COLO668 (cell line): ENCODE measurements at regions not wholly inside any gene's neighbourhood (a gene's known extent, or its start where the extent isn't known, plus 50 kb on each side); places are given as distances from the start of the nearest gene placed in this dataset.
A peak's percentile ranks its signal among the peaks of the same experiment; 100 is the strongest.
"Not testable (repeated sequence)": the region's sequence is repeated elsewhere in the genome, so short reads cannot be mapped to it uniquely, and the experiment has no call there.

Experiments used
- DNase-seq: peaks from one replicate; lab custom pipeline; 2025; ENCODE audit not compliant: unreplicated experiment; lab: John Stamatoyannopoulos, UW

DNA sequence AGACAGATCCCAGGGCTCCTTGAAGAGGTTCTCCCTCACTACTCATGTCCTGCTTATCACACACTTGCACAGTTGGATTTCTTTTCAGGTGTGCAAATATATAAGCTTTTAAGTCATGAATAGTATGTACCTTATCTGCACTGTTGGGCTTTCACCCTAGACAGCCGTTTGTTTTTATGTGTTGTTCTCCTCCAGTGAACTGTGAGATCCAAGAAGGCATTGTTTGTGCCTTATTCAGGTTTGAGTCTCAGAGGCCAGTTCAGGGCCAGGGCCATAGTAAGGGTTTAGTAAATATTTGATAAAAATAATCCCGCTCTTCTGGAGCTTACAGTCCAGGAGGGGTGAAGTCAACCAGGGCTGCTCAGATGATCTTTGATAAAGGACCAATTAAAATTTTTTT, 480.0 kb downstream of the TMEM38B start:
- no peak for DNase-seq

DNA sequence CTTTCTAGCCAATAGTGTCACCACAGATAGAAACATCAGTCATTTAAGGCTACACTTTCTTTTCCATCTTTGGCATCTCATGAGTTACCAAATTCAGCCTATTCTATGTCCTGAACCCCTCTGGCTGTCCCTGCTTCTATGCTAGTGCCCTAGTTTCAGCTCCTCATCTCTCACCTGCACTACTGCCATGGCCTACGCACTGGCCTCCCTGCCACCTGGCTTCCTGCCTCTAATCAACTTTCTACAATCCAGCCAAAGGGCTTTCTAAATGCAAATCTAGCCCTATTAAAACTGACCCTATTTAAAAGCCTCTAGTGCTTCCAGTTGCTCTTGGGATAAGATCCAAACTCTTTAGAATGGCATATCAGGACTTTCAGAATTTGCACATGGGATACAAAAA, 482.9 kb downstream of the TMEM38B start:
- no peak for DNase-seq

DNA sequence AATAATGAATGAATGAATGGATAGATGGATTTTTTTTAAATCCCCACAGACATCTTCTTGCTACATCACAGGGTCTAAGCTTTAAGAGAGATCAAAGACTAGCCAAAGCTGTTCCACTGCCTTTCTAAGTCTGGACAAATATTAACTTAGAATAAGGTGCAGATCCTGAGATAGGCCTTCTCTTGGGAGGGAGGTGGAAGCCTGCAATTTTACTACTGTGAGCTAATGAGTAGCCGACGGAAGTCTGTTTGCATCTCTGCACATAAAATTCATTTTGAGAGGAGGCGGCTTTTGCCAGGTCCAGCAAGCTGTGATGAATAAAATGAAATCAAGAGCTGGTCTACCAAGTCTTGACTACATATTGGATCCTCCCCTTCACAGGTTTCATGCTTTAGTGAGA, 484.9 kb downstream of the TMEM38B start:
- no peak for DNase-seq

DNA sequence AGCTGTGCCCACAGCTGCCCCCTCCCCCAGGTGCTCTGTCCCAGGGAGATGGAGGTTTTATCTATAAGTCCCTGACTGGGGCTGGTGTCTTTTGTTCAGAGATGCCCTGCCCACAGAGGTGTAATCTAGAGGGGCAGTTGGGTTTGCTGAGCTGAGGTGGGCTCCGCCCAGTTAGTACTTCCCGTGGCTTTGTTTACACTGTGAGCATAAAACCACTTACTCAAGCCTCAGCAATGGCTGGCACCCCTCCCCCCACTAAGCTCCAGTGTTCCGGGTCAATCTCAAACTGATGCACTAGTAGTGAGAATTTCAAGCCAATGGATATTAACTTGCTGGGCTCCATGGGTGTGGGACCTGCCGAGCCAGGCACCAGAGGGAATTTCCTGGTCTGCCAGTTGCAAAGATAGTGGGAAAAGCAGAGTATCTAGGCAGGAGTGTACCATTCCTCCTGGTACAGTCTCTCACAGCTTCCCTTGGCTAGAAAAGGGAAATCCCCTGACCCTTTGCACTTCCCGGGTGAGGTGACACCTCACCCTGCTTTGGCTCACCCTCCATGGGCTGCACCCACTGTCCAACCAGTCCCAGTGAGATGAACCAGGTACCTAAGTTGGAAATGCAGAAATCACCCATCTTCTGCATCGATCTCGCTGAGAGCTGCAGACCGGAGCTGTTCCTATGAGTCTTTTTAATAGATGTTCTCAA, 509.6 kb downstream of the TMEM38B start:
- DNase-seq = peak; percentile 65

DNA sequence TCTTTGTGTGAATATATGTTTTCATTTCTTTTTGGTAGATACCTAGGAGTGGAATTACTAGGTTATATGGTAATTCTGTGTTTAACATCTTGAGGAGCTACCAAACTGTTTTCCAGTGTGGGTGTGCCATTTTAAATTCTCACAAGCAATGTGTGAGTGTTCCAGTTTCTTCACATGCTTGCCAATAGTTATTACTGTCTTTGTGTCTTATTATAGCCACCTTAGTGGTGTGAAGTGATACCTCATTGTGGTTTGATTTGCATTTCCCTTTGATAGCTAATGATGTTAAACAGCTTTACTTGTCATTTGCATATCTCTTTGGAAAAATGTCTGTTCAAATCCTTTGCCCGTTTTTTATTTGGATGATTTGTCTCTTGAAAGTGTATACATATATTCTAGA, 513.0 kb downstream of the TMEM38B start:
- DNase-seq = no peak

DNA sequence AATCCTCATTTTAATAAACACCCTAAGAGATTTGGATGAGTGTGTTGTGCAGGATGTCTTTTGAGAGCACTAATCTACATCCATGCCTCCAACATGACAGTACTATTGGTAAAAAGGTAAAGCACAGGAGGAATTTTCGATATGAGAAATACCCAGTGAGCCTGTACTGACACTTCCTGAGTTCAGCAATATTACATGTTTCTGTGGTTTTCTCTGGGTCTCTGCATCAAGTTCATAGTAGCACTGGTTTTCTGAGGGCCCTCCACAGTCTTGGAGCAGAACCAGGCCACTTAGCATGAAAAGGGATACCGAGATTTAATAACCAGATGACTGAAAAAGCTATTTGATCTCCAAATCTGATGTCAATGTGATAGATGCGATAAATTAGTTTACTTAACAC, 524.1 kb downstream of the TMEM38B start:
- no peak for DNase-seq

DNA sequence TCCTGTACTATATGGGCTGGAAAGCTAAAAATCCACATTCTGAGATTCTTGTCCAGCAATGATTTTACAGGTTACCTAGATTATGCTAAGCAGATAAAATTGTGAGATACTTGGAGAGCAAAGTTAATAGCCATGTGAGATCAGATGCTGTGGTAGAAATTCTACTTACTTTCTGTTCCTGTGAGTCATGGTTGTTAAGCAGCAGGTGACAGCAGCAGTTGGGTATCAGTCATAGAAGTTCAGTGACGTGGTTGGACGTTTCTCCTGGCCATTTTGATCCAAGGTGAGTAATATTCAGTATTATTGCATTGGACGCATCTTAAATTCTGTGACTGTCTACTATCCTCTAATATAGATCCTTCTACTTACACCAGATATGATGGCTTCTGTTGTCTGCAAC, 524.5 kb downstream of the TMEM38B start:
- no peak for DNase-seq

DNA sequence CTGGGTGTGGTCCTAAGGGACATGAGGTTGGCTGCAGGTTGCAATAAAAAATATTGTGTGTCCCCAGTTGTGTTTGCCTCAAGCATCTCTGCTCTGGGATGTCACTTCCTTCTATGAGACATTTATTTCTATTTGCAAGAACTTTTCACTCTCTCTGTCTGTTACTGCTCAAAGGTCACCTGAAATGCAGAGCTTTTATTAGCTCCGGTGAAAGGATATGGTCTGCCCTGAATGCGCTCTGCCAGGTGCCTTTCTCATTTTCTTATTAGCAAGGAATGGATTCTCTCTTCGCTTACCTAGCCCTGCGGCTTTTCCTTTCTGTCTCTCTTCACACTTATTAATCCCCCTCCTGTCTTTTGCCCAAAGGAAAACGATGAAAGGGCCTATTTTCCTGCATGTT, 526.1 kb downstream of the TMEM38B start:
- DNase-seq = no peak

DNA sequence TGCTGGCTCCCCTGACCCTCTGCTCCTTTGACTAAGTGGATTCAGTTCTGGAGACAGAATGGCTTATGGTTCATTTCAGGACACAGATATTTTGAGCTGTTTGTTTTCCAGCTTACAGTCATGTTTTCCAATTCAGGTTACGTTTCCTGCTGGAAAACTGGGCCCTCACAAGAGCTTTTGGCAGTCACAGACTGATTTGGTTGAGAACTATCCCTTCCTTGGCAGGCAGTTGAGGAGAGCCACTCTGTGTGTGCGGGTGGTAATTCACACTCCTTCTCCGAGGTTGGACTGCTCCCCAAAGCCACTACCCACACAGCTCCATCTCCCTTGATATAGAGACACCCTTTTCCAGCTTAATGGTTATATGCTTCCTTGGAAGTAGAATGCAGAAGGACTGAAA, 534.5 kb downstream of the TMEM38B start:
- DNase-seq = no peak

DNA sequence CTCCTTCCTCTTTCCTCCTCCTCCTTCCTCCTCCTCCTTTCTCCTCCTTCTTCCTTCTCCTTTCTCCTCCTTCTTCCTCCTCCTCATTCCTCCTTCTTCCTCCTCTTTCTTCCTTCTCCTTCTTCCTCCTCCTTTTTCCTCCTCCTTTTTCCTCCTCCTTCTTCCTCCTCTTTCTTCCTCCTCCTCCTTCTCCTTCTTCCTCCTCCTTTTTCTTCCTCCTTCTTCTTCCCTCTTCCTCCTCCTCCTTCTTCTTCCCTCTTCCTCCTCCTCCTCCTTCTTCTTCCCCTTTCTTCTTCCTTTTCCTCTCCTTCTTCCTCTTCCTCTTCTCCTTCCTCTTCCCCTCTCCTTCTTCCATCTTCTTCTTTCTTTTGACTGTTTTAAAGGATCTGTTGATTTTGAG, 538.8 kb downstream of the TMEM38B start:
- DNase-seq = no peak

DNA sequence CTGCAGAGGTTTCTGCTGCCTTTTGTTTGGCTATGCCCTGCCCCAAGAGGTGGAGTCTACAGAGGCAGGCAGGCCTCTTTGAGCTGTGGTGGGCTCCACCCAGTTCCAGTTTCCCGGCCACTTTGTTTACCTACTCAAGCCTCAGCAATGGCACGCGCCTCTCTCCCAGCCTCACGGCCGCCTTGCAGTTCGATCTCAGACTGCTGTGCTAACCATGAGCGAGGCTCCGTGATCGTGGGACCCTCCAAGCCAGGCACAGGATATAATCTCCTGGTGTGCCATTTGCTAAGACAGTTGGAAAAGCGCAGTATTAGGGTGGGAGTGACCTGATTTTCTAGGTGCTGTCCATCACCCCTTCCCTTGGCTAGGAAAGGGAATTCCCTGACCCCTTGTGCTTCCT, 566.6 kb downstream of the TMEM38B start:
- not testable (repeated sequence) for DNase-seq

DNA sequence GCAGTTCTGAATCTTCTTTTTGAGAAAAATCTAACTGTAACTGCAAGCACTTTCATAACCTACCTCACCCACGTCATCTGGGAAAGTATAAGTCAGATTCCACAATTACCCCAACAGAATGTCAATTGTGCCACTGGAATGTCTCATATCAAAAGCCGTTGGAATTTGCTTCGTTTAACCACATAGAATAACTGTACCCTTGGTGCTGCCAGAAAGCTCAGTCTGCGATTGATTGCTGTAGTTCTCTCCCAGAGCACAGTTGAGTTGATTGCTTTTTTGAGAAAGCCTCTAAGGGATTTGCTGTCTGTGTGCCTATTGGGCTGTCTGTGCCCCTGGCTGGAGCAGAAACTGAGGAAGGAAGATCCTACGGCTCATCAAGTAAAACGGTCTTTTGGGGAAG, 583.6 kb downstream of the TMEM38B start:
- no peak for DNase-seq

DNA sequence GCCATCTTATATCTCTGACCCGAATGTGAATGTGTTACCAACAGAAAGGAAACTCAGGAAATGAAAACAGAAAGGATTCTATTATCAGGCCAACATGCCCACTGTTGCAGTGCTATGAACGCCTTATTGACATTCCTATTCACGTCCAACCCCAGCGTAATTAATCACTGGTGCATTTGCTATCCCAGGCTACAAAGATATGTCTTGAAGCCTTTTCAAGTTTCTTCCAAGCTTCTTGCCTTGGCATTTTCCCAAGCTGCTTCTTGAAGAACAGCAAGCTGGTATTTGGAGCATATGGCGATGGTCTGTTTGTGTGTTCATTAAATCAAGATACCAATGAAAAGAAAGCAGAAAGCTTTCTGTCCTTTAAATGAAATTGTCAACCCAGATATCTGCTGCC, 579.2 kb upstream of the ZNF462 start:
- no peak for DNase-seq

DNA sequence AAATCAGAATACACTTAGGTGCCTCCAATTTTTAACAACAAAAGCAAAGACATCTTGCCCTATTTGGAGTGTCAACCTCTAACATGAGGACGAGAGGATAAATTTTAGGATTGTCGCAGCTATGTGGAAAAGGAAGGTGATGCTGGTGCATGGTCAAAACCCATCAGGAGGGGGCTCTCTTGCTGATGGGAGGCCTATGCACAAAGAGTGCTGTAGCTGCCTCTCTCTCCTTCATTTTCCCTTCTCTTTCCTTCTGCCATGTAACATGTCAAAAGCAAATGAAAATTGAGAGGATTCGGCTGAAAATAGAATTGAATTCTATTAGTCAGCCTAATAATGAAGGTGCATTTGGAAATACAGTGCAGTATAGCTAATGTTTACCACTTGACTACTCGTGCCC, 578.7 kb upstream of the ZNF462 start:
- no peak for DNase-seq

DNA sequence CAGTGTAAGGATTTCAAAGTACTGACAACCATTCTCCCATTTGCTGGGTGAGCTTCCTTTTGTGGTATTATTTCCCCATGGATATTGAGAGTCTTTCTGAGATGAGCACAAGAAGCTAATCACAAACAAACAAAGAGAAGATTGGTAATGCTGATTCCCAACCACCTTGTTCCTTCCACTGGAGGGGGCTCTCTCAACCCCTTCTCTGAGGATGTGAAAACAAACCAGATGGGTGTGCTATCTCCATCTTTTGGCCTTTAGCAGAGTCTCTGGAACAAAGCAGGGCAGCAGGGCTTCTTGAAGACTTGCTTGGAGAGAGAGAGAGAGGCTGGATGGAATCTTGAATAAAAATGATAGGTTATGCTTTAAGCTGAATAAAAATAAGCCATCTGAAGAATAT, 576.7 kb upstream of the ZNF462 start:
- no peak for DNase-seq

DNA sequence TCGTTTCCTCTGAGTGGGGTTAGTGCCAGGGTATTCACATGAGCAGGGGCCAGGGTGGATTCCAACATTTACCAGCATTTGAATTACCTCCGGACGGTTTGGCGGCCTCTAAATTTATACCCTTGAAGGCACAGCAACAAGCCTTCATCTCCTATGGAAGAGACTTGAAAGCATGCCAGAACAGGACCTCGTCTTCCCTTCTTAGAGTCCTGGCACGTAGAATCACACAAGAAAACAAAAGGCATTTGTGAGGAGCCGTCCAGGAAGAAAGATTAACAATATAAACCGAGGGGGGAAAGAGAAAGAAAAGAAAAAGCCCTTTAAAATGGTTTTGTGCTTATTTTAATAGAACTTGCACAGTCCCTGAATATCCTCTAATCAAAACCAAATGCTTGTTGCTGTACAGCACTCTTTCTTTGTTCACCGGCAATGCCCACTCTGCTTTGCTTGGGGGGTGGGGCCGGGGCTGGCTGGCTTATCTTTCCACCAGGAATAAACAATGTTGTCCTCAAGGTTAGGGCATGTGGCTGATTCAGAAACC, 575.8 kb upstream of the ZNF462 start:
- no peak for DNase-seq

DNA sequence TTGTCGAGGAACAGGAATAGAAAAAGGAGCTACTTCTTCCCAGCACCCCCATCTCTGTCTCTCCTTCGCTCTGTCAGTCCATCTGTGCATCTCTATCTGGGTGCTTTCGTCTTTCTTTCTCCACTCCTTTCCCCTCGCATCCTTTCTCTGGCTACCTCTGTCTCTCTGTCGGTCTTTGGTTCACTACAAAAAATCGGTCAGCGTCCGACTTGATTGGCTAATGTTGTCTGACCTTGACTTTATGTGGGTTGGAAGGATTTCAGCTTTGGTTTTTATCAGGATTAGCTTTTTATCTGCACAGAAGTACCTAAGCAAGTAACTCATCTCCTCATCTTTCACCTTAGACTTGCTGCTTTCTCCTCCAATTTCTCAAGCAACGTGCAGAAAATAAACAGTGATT, 575.2 kb upstream of the ZNF462 start:
- DNase-seq = no peak

DNA sequence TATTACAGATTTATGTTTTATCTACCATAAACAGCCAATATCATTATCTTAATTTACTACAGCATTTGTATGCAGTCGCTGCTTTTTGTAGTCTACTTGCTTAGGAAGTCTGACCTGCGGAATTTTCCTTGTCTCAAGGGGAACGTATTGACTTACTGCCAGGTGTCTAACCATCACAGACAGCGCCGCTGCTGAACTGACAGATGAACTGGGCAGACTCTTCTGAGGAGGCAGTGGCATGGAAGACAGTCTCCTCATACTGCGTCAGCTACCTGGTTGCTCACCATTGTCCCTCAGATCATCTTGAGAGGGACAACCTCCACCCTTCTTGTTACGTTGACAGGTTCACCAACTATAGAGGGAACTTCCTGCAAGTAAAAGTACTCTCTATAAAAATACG, 574.3 kb upstream of the ZNF462 start:
- no peak for DNase-seq

DNA sequence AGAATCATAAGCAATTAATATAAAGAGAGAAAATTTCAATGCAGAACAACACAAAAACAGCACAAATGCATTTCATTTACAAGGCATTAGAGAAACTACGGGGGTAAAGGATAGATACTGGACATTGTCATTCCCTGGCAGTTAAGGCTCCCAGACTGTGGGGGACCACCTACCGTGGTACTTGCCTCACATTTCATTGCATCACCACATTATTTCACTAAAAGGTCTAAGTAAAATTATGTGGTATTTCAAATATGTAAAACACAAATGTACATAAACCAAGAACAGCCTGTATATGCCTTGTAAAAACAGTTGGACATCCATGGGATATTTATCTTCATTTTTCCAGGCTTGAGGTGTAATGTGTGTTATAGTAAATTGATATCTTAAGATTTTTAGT, 571.2 kb upstream of the ZNF462 start:
- DNase-seq = no peak

DNA sequence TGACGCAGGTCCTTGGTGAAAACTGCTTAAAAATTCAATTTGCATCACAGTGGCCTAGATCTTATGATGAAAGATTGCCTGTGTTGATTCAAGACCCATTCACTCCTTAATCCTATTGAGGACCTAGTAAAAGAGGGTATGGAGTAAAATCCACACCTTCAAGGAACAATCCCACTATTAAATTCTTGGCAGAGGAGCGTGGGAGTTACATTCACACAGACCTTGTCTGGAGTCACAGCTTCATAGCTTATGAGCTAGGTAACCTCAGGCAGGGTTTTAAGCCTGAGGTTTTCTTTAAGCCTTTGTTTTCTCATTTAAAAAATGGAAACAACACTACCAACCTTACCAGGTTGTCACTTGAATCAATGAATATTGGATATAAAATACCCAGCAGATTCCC, 566.5 kb upstream of the ZNF462 start:
- no peak for DNase-seq

DNA sequence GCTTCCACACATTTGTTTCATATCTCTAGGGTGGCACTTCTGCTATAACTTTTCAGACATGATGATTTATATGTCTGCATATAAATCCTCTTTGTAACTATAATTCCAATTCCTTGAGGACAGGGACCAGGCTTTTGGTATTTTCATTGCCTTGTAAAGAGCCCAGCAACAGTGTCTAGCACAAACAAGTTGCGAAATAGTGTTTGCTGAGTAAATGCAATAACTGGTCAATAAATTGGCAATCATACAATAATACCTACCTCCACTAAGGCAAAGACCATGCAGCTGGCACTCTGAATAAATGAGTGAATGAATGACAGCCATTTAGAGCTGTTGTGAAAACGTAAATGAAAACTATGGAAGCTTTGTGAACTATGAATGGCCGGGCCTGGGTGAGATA, 564.0 kb upstream of the ZNF462 start:
- DNase-seq = no peak

DNA sequence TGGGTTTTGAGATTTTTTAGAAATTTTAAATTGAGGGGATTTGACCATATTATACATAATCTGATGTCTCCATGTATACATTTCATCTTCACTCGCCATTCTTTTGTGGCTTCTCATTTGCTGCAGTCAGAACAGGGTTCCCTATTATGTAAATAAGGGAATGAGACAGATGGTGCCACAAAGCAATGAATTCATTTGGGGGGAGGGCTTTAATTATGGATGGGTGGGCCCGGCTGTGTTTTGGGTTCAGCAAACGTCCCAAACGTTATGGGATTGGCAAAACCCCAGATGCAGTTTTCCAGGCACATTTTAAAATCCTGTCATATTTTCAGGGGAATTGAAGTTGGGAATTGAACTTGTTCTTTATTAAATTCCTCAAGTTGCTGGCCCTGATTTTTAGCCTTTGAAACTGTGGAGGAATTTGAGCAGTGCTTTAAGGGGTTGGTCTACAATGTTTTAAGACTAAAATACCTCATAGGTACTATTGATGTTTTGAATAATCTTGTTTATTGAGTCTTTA, 558.5 kb upstream of the ZNF462 start:
- no peak for DNase-seq
